IMR-90 (cell line): ENCODE measurements at regions not wholly inside any gene's neighbourhood (a gene's known extent, or its start where the extent isn't known, plus 50 kb on each side); places are given as distances from the start of the nearest gene placed in this dataset.

ENCODE experiments used
- ATAC-seq: fragments of 200-7000 bp; cut with Tn5 transposase; 2 replicates; pipeline ENCODE4 v1.9.1; 2020; ENCODE audit warnings: low read depth, mild to moderate bottlenecking, moderate library complexity
- BruUV-seq: library from RNA; stranded (reverse); fragments of 400-500 nt; replicated peaks from 2 replicates; lab custom pipeline; 2021; lab: Mats Ljungman, UMichigan
- CTCF ChIA-PET: fragments of 300-600 bp; formaldehyde crosslinking; extraction: SDS; loops from one replicate; lab custom pipeline; 2021; ENCODE audit warnings: antibody characterized with exemption; lab: Yijun Ruan, JAX
- POLR2A ChIA-PET: fragments of 300-600 bp; sonication (Branson Sonifier 250); formaldehyde crosslinking; loops from one replicate; lab custom pipeline; 2022; ENCODE audit warnings: antibody characterized with exemption; ENCODE audit not compliant: unreplicated experiment; lab: Charles Lee
- DNase-seq: peaks from one replicate; pipeline ENCODE4 v3.0.0; 2013
- H2AFZ ChIP-seq: replicated peaks from 2 replicates; pipeline ENCODE3; 2013; ENCODE audit warnings: low read length, mild to moderate bottlenecking; ENCODE audit not compliant: poor library complexity
- H2AK5ac ChIP-seq: 2 replicates; pipeline ENCODE4 v1.6.1; 2013; ENCODE audit warnings: low read depth, low read length, inconsistent platforms
- H2AK9ac ChIP-seq: replicated peaks from 2 replicates; pipeline ENCODE3; 2013; ENCODE audit warnings: mild to moderate bottlenecking, low read depth, low read length, moderate library complexity; ENCODE audit not compliant: poor library complexity
- H2BK120ac ChIP-seq: 2 replicates; pipeline ENCODE4 v1.6.1; 2013; ENCODE audit warnings: low read depth, low read length, inconsistent platforms
- H2BK15ac ChIP-seq: 3 replicates; pipeline ENCODE4 v1.6.1; 2013; ENCODE audit warnings: low read depth, low read length, inconsistent platforms
- H2BK20ac ChIP-seq: 2 replicates; pipeline ENCODE4 v1.6.1; 2013; ENCODE audit warnings: low read depth, mild to moderate bottlenecking, inconsistent platforms, low read length, moderate library complexity
- H2BK5ac ChIP-seq: 2 replicates; pipeline ENCODE4 v1.6.1; 2013; ENCODE audit warnings: mild to moderate bottlenecking, low read depth, low read length, inconsistent platforms; ENCODE audit not compliant: poor library complexity, severe bottlenecking
- H3K14ac ChIP-seq: replicated peaks from 2 replicates; pipeline ENCODE4 v1.6.1; 2013; ENCODE audit warnings: low read depth, low read length, inconsistent platforms
- H3K18ac ChIP-seq: 2 replicates; pipeline ENCODE4 v1.6.1; 2013; ENCODE audit warnings: low read depth, low read length, control low read depth
- H3K23ac ChIP-seq: 2 replicates; pipeline ENCODE4 v1.6.1; 2013; ENCODE audit warnings: low read depth, low read length, inconsistent platforms
- H3K27ac ChIP-seq: 2 replicates; pipeline ENCODE4 v1.5.1; 2013; ENCODE audit warnings: mild to moderate bottlenecking, control low read depth, low read length; ENCODE audit not compliant: insufficient read depth
- H3K27me3 ChIP-seq: 2 replicates; pipeline ENCODE4 v1.6.1; 2013; ENCODE audit warnings: low read length; ENCODE audit not compliant: control insufficient read depth, insufficient read depth
- H3K36me3 ChIP-seq: 2 replicates; pipeline ENCODE4 v1.6.1; 2013; ENCODE audit warnings: low read length, mixed read lengths; ENCODE audit not compliant: control insufficient read depth, insufficient read depth
- H3K4ac ChIP-seq: 2 replicates; pipeline ENCODE4 v1.6.1; 2013; ENCODE audit warnings: low read depth, low read length, inconsistent platforms
- H3K4me1 ChIP-seq: 2 replicates; pipeline ENCODE4 v1.6.1; 2013; ENCODE audit warnings: low read length, mixed read lengths; ENCODE audit not compliant: control insufficient read depth, insufficient read depth
- H3K4me2 ChIP-seq: 2 replicates; pipeline ENCODE4 v1.6.1; 2013; ENCODE audit warnings: low read depth, mild to moderate bottlenecking, control low read depth, low read length, moderate library complexity
- H3K4me3 ChIP-seq: 2 replicates; pipeline ENCODE4 v1.5.1; 2013; ENCODE audit warnings: low read depth, mild to moderate bottlenecking, control low read depth, low read length, moderate library complexity; ENCODE audit not compliant: insufficient read depth
- H3K56ac ChIP-seq: 2 replicates; pipeline ENCODE4 v1.6.1; 2013; ENCODE audit warnings: low read length, inconsistent platforms; ENCODE audit not compliant: insufficient read depth; ENCODE audit errors: extremely low read depth
- H3K79me1 ChIP-seq, 2 experiments: 2 replicates each; pipeline ENCODE4 v1.6.1; 2013; ENCODE audit warnings: low read length in 2 of 2, inconsistent platforms in 1 of 2, low read depth in 1 of 2
- H3K9ac ChIP-seq: 2 replicates; pipeline ENCODE4 v1.6.1; 2013; ENCODE audit warnings: low read depth, low read length, control low read depth
- H3K9me1 ChIP-seq: 2 replicates; pipeline ENCODE4 v1.6.1; 2013; ENCODE audit warnings: low read length, inconsistent platforms; ENCODE audit not compliant: insufficient read depth
- H3K9me3 ChIP-seq: 2 replicates; pipeline ENCODE4 v1.6.1; 2013; ENCODE audit warnings: low read length; ENCODE audit not compliant: control insufficient read depth, insufficient read depth
- H4K20me1 ChIP-seq: 2 replicates; pipeline ENCODE4 v1.6.1; 2013; ENCODE audit warnings: low read length, inconsistent platforms; ENCODE audit not compliant: insufficient read depth
- H4K5ac ChIP-seq: 2 replicates; pipeline ENCODE4 v1.6.1; 2013; ENCODE audit warnings: mild to moderate bottlenecking, low read depth, low read length, control low read depth
- H4K8ac ChIP-seq, 2 experiments: 2 replicates each; pipeline ENCODE4 v1.6.1; 2013; ENCODE audit warnings: low read depth in 2 of 2, low read length in 2 of 2, control low read depth in 1 of 2, inconsistent platforms in 1 of 2
- H4K91ac ChIP-seq: 2 replicates; pipeline ENCODE4 v1.6.1; 2013; ENCODE audit warnings: low read depth, low read length, inconsistent platforms; ENCODE audit not compliant: insufficient read depth
- CEBPB ChIP-seq: IDR thresholded peaks from 2 replicates; pipeline ENCODE4 v1.6.1; 2012; ENCODE audit warnings: low read depth, low read length, improper control_type of control experiment
- WGBS, 2 experiments: methylation state at CpG; one replicate each; pipeline versions ENCODE4 v1.1.5 to v1.1.7; 2013; ENCODE audit warnings: missing lambda C conversion rate in 2 of 2; ENCODE audit not compliant: insufficient read length in 1 of 2; ENCODE audit errors: extremely low coverage in 2 of 2; 5-methylcytosine and 5-hydroxymethylcytosine counted together
- dilution Hi-C: fragments of 300-500 bp; cut with HindIII; formaldehyde crosslinking; loops from one replicate; pipeline ENCODE4 v1.14.3; 2018; ENCODE audit warnings: low sequenced_read_pairs; ENCODE audit not compliant: unreplicated experiment
- in situ Hi-C: fragments of 300-500 bp; cut with MboI; formaldehyde crosslinking; loops from 3 replicates; pipeline ENCODE4 v1.14.3; 2019; ENCODE audit warnings: low sequenced_read_pairs, inconsistent platforms, mixed read lengths
- intact Hi-C: fragments of 100-400 bp; cut with micrococcal nuclease; formaldehyde crosslinking; loops from 2 replicates; pipeline ENCODE4 v1.10.0; 2022

GRCh38 chr12:88802096-88802706 lies 221.9 kb upstream of the KITLG start:
- no peak overlapping the region for H3K56ac ChIP-seq
- H3K18ac ChIP-seq: no peak overlapping the region
- ATAC-seq (no peak), DNase-seq (no peak)
- intact Hi-C loops (no loop called here), dilution Hi-C loops (no loop called here), in situ Hi-C loops (no loop called here)
- H3K9me3 ChIP-seq: no peaks in the 10 kb centered on the region; the same call in 1 of the 2 replicates
- no CpG with 5 or more reads among the region's 3 CpGs for WGBS, 2 experiments
- H4K20me1 ChIP-seq: no peaks in the 10 kb centered on the region
- no peak overlapping the region for H3K27ac ChIP-seq
- no peak for TF ChIP-seq CEBPB
- H3K4ac ChIP-seq: no peak overlapping the region
- H2AK5ac ChIP-seq: no peak overlapping the region
- no peaks in the 10 kb centered on the region for H3K9me1 ChIP-seq
- no peak overlapping the region for H2AK9ac ChIP-seq
- no peak overlapping the region for H4K5ac ChIP-seq
- H4K8ac ChIP-seq: no peak overlapping the region
- no peak overlapping the region for H3K4me3 ChIP-seq
- no peak overlapping the region for H2BK5ac ChIP-seq
- H3K27me3 ChIP-seq: no peaks in the 10 kb centered on the region
- H3K4me2 ChIP-seq: no peak overlapping the region
- BruUV-seq: no TSS peak
- H3K79me1 ChIP-seq: no peaks in the 10 kb centered on the region
- no peaks in the 10 kb centered on the region for H3K4me1 ChIP-seq
- no peak overlapping the region for H3K9ac ChIP-seq
- POLR2A ChIA-PET: no interaction called here
- H3K14ac ChIP-seq: no peak overlapping the region
- H2BK15ac ChIP-seq: no peak overlapping the region
- no peak overlapping the region for H2BK120ac ChIP-seq
- no peak overlapping the region for H3K23ac ChIP-seq
- no peaks in the 10 kb centered on the region for H3K36me3 ChIP-seq
- no peak overlapping the region for H2BK20ac ChIP-seq
- CTCF ChIA-PET: no interaction called here
- no peak overlapping the region for H2AFZ ChIP-seq
- H4K91ac ChIP-seq: no peak overlapping the region
